GM21786 (cell line): ENCODE measurements at regions not wholly inside any gene's neighbourhood (a gene's known extent, or its start where the extent isn't known, plus 50 kb on each side); places are given as distances from the start of the nearest gene placed in this dataset.
A peak's percentile ranks its signal among the peaks of the same experiment; 100 is the strongest.

Source experiments
- ATAC-seq: cut with Tn5 transposase; IDR thresholded peaks from one replicate; pipeline ENCODE4 v1.9.1; 2021; ENCODE audit not compliant: unreplicated experiment

- ATAC-seq: no peak
Measured at GRCh38 chr4:110289601-110290100, 91.2 kb upstream of the ELOVL6 start.

- ATAC-seq: peak; percentile 99
Measured at GRCh38 chr4:110287130-110287529, 88.7 kb upstream of the ELOVL6 start.

GRCh38 chr4:110278127-110278526, 79.7 kb upstream of the ELOVL6 start:
- no peak for ATAC-seq

GRCh38 chr4:110275871-110276270, 77.5 kb upstream of the ELOVL6 start:
- ATAC-seq: no peak

- no peak for ATAC-seq
Measured at GRCh38 chr4:110271986-110272385, 73.6 kb upstream of the ELOVL6 start.

GRCh38 chr4:110270492-110271197, 72.2 kb upstream of the ELOVL6 start:
- no peak for ATAC-seq

GRCh38 chr4:110268790-110269189, 70.4 kb upstream of the ELOVL6 start:
- no peak for ATAC-seq

GRCh38 chr4:110268352-110268751, 69.9 kb upstream of the ELOVL6 start:
- peak; percentile 58 for ATAC-seq

GRCh38 chr4:110266136-110266535, 67.7 kb upstream of the ELOVL6 start:
- no peak for ATAC-seq

GRCh38 chr4:110265001-110265400, 66.6 kb upstream of the ELOVL6 start:
- no peak for ATAC-seq

GRCh38 chr4:110260299-110260698, 61.9 kb upstream of the ELOVL6 start:
- no peak for ATAC-seq

- no peak for ATAC-seq
Measured at GRCh38 chr4:110250023-110250387, 51.6 kb upstream of the ELOVL6 start.

GRCh38 chr4:110248831-110249253, 50.4 kb upstream of the ELOVL6 start:
- ATAC-seq: no peak
